CD4-positive, alpha-beta T cell (primary cell): ENCODE measurements at regions not wholly inside any gene's neighbourhood (a gene's known extent, or its start where the extent isn't known, plus 50 kb on each side); places are given as distances from the start of the nearest gene placed in this dataset.
"Not testable (repeated sequence)": the region's sequence is repeated elsewhere in the genome, so short reads cannot be mapped to it uniquely, and the experiment has no call there.

ENCODE experiments used
- ATAC-seq: fragments of 200-7000 bp; cut with Tn5 transposase; one replicate; pipeline ENCODE4 v1.10.0; 2022; ENCODE audit warnings: mild to moderate bottlenecking; ENCODE audit not compliant: poor library complexity
- CTCF ChIA-PET: fragments of 350-600 bp; sonication (Branson Sonifier 250); formaldehyde crosslinking; loops from one replicate; lab custom pipeline; 2021; ENCODE audit warnings: antibody characterized with exemption, inconsistent platforms; lab: Charles Lee
- POLR2A ChIA-PET: fragments of 350-600 bp; sonication (Branson Sonifier 250); formaldehyde crosslinking; loops from one replicate; lab custom pipeline; 2021; ENCODE audit warnings: antibody characterized with exemption, inconsistent platforms; lab: Charles Lee
- DNase-seq, 14 experiments: peaks; one replicate each; pipeline ENCODE4 v3.0.0-alpha.2; 2013 to 2020; ENCODE audit warnings: mixed read lengths in 2 of 14
- H3K27ac ChIP-seq, 2 donors: one replicate each; pipeline versions ENCODE4 v1.5.1 to v1.7.0; 2013; ENCODE audit warnings: low read length in 2 of 2, low read depth in 1 of 2, mild to moderate bottlenecking in 1 of 2
- H3K27me3 ChIP-seq, 2 experiments: 1 replicate in 1 of 2; 2 replicates in 1 of 2; pipeline versions ENCODE4 v1.6.1 to v1.7.0; 2013; ENCODE audit warnings: low read length in 2 of 2, control low read depth in 1 of 2, mild to moderate bottlenecking in 1 of 2, moderate library complexity in 1 of 2; ENCODE audit not compliant: insufficient read depth in 2 of 2, control insufficient read depth in 1 of 2
- H3K36me3 ChIP-seq: one replicate; pipeline ENCODE4 v1.6.1; 2013; ENCODE audit warnings: low read length, control low read depth; ENCODE audit not compliant: insufficient read depth
- H3K4me1 ChIP-seq: one replicate; pipeline ENCODE4 v1.6.1; 2013; ENCODE audit warnings: low read length, control low read depth; ENCODE audit not compliant: insufficient read depth
- H3K4me3 ChIP-seq: one replicate; pipeline ENCODE4 v1.5.1; 2013; ENCODE audit warnings: mild to moderate bottlenecking, low read length, moderate library complexity
- H3K9me3 ChIP-seq, 2 experiments: 1 replicate in 1 of 2; 2 replicates in 1 of 2; pipeline versions ENCODE4 v1.6.1 to v1.7.0; 2013; ENCODE audit warnings: low read length in 2 of 2, mild to moderate bottlenecking in 2 of 2, control low read depth in 1 of 2, moderate library complexity in 1 of 2; ENCODE audit not compliant: control insufficient read depth in 1 of 2, insufficient read depth in 1 of 2
- H3K27ac Mint-ChIP-seq: one replicate; pipeline ENCODE4 v1.8.0; 2020; ENCODE audit warnings: mixed read lengths
- H3K27me3 Mint-ChIP-seq: one replicate; pipeline ENCODE4 v1.8.0; 2021; ENCODE audit warnings: mixed read lengths
- H3K36me3 Mint-ChIP-seq: one replicate; pipeline ENCODE4 v1.8.0; 2021; ENCODE audit warnings: low read depth, mixed read lengths
- H3K4me1 Mint-ChIP-seq: one replicate; pipeline ENCODE4 v1.8.0; 2021; ENCODE audit warnings: low read depth, mixed read lengths
- H3K4me3 Mint-ChIP-seq: one replicate; pipeline ENCODE4 v1.8.0; 2020; ENCODE audit warnings: mild to moderate bottlenecking, mixed read lengths
- H3K9me3 Mint-ChIP-seq: one replicate; pipeline ENCODE4 v1.8.0; 2020; ENCODE audit warnings: mixed read lengths
- intact Hi-C, 2 experiments: fragments of 100-400 bp; cut with DNase I in 1 of 2; cut with micrococcal nuclease in 1 of 2; formaldehyde crosslinking; loops; one replicate each; pipeline versions ENCODE4 v1.15.1 to v1.9.0; 2023 to 2025; cut with DNase I, micrococcal nuclease
- TF ChIP-seq, protein P1 (sequence below): fragments of 200-600 bp; IDR thresholded peaks from one replicate; pipeline ENCODE4 v1.8.0; 2022; ENCODE audit warnings: antibody characterized with exemption, mild to moderate bottlenecking

DNA sequence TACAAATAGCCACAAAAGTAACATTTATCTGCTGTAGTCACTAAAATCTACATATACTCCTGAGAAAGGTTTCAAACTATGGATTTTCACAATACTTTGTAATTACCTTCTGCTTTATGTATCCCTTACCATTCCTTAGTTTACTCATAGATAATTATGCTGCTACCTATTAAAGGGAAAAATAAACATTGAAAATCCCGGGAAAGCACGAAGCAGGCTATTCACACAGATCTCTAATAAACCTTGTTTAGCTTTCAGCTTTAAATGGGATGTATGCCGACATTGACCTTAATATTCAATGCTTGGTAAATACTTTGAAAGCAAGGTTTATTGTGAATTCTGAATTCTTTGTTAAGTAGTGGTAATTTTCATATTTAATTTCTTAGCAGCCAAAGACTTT lies 58.5 kb upstream of the SMIM30 start:
- no peaks in the 10 kb centered on the region for H3K36me3 ChIP-seq
- intact Hi-C loops: no loop called here
- H3K27ac Mint-ChIP-seq: no peak overlapping the region
- no peaks in the 10 kb centered on the region for H3K27me3 ChIP-seq
- no peaks in the 10 kb centered on the region for H3K9me3 Mint-ChIP-seq
- no peaks in the 10 kb centered on the region for H3K4me1 Mint-ChIP-seq
- no peak overlapping the region for H3K27ac ChIP-seq
- TF ChIP-seq, protein P1, sequence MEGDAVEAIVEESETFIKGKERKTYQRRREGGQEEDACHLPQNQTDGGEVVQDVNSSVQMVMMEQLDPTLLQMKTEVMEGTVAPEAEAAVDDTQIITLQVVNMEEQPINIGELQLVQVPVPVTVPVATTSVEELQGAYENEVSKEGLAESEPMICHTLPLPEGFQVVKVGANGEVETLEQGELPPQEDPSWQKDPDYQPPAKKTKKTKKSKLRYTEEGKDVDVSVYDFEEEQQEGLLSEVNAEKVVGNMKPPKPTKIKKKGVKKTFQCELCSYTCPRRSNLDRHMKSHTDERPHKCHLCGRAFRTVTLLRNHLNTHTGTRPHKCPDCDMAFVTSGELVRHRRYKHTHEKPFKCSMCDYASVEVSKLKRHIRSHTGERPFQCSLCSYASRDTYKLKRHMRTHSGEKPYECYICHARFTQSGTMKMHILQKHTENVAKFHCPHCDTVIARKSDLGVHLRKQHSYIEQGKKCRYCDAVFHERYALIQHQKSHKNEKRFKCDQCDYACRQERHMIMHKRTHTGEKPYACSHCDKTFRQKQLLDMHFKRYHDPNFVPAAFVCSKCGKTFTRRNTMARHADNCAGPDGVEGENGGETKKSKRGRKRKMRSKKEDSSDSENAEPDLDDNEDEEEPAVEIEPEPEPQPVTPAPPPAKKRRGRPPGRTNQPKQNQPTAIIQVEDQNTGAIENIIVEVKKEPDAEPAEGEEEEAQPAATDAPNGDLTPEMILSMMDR: no peak
- ChIA-PET CTCF (no interaction called here), POLR2A (no interaction called here)
- ATAC-seq: no peak
- DNase-seq: no peak
- peaks cover 0 to 6% of the 10 kb centered on the region in 2 experiments for H3K9me3 ChIP-seq
- no peak overlapping the region for H3K4me3 Mint-ChIP-seq
- H3K4me1 ChIP-seq: no peaks in the 10 kb centered on the region
- peaks cover 10% of the 10 kb centered on the region for H3K27me3 Mint-ChIP-seq
- H3K4me3 ChIP-seq: no peak overlapping the region
- no peaks in the 10 kb centered on the region for H3K36me3 Mint-ChIP-seq

DNA sequence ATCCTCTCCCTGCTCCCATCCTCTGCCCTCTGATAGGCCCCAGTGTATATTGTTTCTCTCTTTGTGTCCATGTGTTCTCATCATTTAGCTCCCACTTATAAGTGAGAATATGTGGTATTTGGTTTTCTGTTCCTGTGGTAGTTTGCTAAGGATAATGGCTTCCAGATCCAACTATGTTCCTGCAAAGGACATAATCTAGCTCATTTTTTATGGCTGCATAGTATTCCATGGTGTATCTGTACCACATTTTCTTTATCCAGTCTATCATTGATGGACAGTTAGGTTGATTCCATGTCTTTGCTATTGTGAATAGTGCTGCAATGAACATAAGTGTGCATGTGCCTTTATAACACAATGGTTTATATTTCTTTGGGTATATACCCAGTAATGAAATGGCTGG lies 57.8 kb upstream of the SMIM30 start:
- H3K27ac Mint-ChIP-seq, H3K4me3 Mint-ChIP-seq, DNase-seq, intact Hi-C loops, CTCF ChIA-PET, H3K9me3 Mint-ChIP-seq, H3K27ac ChIP-seq, H3K36me3 ChIP-seq, H3K36me3 Mint-ChIP-seq, H3K4me3 ChIP-seq, H3K4me1 ChIP-seq, H3K9me3 ChIP-seq, H3K27me3 ChIP-seq, POLR2A ChIA-PET, H3K4me1 Mint-ChIP-seq, ATAC-seq: not testable (repeated sequence)
- H3K27me3 Mint-ChIP-seq: peaks cover 10% of the 10 kb centered on the region

DNA sequence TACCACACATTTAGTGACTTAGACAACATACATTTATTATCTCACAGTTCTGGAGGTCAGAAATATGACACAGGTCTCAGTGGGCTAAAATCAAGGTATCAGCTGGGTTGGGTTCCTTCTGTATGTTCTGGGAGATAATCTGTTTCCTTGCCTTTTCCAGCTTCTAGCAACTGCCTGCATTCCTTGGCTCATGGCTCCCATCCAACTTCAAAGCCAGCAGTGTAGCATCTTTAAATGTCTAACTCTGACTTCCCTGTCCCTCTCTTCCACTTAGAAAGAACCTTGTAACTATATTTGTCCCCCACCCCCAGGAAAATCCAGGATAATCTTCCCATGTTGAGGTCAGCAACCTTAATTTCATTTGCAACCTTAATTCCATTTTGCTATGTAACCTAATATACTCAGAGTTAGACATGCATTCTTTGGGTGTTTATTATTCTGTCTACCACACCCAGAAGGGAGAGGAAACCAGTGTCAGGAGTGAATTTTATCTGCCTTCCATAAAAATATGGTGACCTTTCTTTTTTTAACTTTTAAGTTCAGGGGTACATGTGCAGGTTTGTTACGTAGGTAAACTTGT lies 57.3 kb upstream of the SMIM30 start:
- intact Hi-C loops: no loop called here
- Histone ChIP-seq H3K9me3 (peaks cover 0 to 6% of the 10 kb centered on the region in 2 experiments), H3K27ac (no peak overlapping the region), H3K27me3 (no peaks in the 10 kb centered on the region), H3K36me3 (no peaks in the 10 kb centered on the region), H3K4me1 (no peaks in the 10 kb centered on the region), H3K4me3 (no peak overlapping the region)
- peaks cover 10% of the 10 kb centered on the region for H3K27me3 Mint-ChIP-seq
- ChIA-PET CTCF (no interaction called here), POLR2A (no interaction called here)
- TF ChIP-seq, protein P1: no peak
- DNase-seq (no peak), ATAC-seq (no peak)
- no peaks in the 10 kb centered on the region for H3K4me1 Mint-ChIP-seq
- no peak overlapping the region for H3K27ac Mint-ChIP-seq
- H3K4me3 Mint-ChIP-seq: no peak overlapping the region
- no peaks in the 10 kb centered on the region for H3K9me3 Mint-ChIP-seq
- H3K36me3 Mint-ChIP-seq: no peaks in the 10 kb centered on the region

DNA sequence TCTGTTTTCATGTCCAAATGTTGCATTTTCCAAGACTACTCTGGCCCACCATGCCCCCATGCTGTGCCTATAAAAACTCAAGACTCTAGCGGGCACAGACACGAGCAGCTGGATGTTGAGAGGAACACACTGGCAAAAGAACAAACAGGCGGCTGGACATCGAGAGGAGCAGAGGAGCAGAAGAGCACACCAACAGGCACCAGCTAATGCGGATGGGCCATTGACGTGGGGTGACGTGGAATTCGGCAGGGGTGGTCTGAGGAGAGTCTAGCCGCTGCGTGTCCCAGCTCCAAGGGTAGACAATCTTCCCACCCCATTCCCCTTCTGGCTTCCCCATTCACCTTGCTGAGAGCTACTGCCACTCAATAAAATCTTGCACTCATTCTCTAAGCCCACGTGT lies 54.4 kb upstream of the SMIM30 start:
- H3K4me3 Mint-ChIP-seq: no peak overlapping the region
- POLR2A ChIA-PET: no interaction called here
- H3K27ac Mint-ChIP-seq: no peak overlapping the region
- CTCF ChIA-PET: no interaction called here
- H3K4me1 Mint-ChIP-seq: no peaks in the 10 kb centered on the region
- Histone ChIP-seq H3K27ac (no peak overlapping the region), H3K4me1 (no peaks in the 10 kb centered on the region), H3K27me3 (no peaks in the 10 kb centered on the region), H3K4me3 (no peak overlapping the region), H3K36me3 (no peaks in the 10 kb centered on the region), H3K9me3 (peaks cover 0 to 6% of the 10 kb centered on the region in 2 experiments)
- H3K36me3 Mint-ChIP-seq: no peaks in the 10 kb centered on the region
- TF ChIP-seq, protein P1: no peak
- H3K27me3 Mint-ChIP-seq: peaks cover 18% of the 10 kb centered on the region
- no peak for DNase-seq
- ATAC-seq: no peak
- intact Hi-C loops: no loop called here
- H3K9me3 Mint-ChIP-seq: no peaks in the 10 kb centered on the region
